ENCODE measurements at regions not wholly inside any gene's neighbourhood (a gene's known extent, or its start where the extent isn't known, plus 50 kb on each side); places are given as distances from the start of the nearest gene placed in this dataset.

- no peak overlapping the region for H3K4me3 ChIP-seq (replicated peaks in 1 of 2; ENCODE audit: low read depth in 2 of 2, low read length in 2 of 2)
- no peak for TF ChIP-seq CTCF (IDR thresholded peaks at IDR 0.05; ENCODE audit: low read depth, low read length)
- no peak for DNase-seq (ENCODE audit: low read depth in 2 of 2)
Observed at GRCh38 chr1:232566093-232566492, 63.8 kb downstream of the SIPA1L2 start.

GRCh38 chr1:232562855-232563510, 67.0 kb downstream of the SIPA1L2 start:
- no peak for TF ChIP-seq CTCF (IDR thresholded peaks at IDR 0.05; ENCODE audit: low read depth, low read length)
- DNase-seq (ENCODE audit: low read depth in 2 of 2): no peak
- no peak overlapping the region for H3K4me3 ChIP-seq (replicated peaks in 1 of 2; ENCODE audit: low read depth in 2 of 2, low read length in 2 of 2)

- DNase-seq (ENCODE audit: low read depth in 2 of 2): no peak
- TF ChIP-seq CTCF (IDR thresholded peaks at IDR 0.05; ENCODE audit: low read depth, low read length): no peak
Observed at GRCh38 chr1:232561381-232561780, 68.6 kb downstream of the SIPA1L2 start.

GRCh38 chr1:232560940-232561339, 69.0 kb downstream of the SIPA1L2 start:
- DNase-seq (ENCODE audit: low read depth in 2 of 2): no peak
- TF ChIP-seq CTCF (IDR thresholded peaks at IDR 0.05; ENCODE audit: low read depth, low read length): no peak
- H3K4me3 ChIP-seq (replicated peaks in 1 of 2; ENCODE audit: low read depth in 2 of 2, low read length in 2 of 2): no peak overlapping the region

More at GRCh38 chr1:232561381-232561780, 68.6 kb downstream of the SIPA1L2 start:
- H3K4me3 ChIP-seq (replicated peaks in 1 of 2; ENCODE audit: low read depth in 2 of 2, low read length in 2 of 2): no peak overlapping the region

- no peak overlapping the region for H3K4me3 ChIP-seq (replicated peaks in 1 of 2; ENCODE audit: low read depth in 2 of 2, low read length in 2 of 2)
- no peak for TF ChIP-seq CTCF (IDR thresholded peaks at IDR 0.05; ENCODE audit: low read depth, low read length)
- DNase-seq (ENCODE audit: low read depth in 2 of 2): no peak
Observed at GRCh38 chr1:232558954-232559353, 71.0 kb downstream of the SIPA1L2 start.

- DNase-seq (ENCODE audit: low read depth in 2 of 2): no peak
- no peak overlapping the region for H3K4me3 ChIP-seq (replicated peaks in 1 of 2; ENCODE audit: low read depth in 2 of 2, low read length in 2 of 2)
- TF ChIP-seq CTCF (IDR thresholded peaks at IDR 0.05; ENCODE audit: low read depth, low read length): no peak
Observed at GRCh38 chr1:232557502-232558191, 72.3 kb downstream of the SIPA1L2 start.

Data from cardiac fibroblast (primary cell).